Body of pancreas (tissue), 4 donors: ENCODE measurements at regions not wholly inside any gene's neighbourhood (a gene's known extent, or its start where the extent isn't known, plus 50 kb on each side); places are given as distances from the start of the nearest gene placed in this dataset.
A peak's percentile ranks its signal among the peaks of the same experiment; 100 is the strongest.

Experiments
- ATAC-seq: fragments of 150-250 bp; one replicate; pipeline ENCODE4 v1.9.1; 2016
- DNase-seq, 4 donors: peaks; one replicate each; pipeline ENCODE4 v3.0.0-alpha.2; 2019
- H3K27ac ChIP-seq, 4 donors: fragments of 200-600 bp; sonication (generic); 1 replicate in 3 of 4; 2 replicates in 1 of 4; pipeline versions ENCODE4 v1.5.1 to v1.6.1; 2016 to 2019; ENCODE audit warnings: mild to moderate bottlenecking in 1 of 4, mixed read lengths in 1 of 4, moderate library complexity in 1 of 4
- H3K27me3 ChIP-seq, 2 donors: fragments of 200-600 bp; sonication (generic); one replicate each; pipeline ENCODE4 v1.6.0; 2016; ENCODE audit warnings: mild to moderate bottlenecking in 1 of 2
- H3K36me3 ChIP-seq, 2 donors: fragments of 200-600 bp; sonication (generic); replicated peaks in 1 of 2; 2 replicates each; pipeline ENCODE4 v1.5.1; 2016; ENCODE audit warnings: low read depth in 2 of 2; ENCODE audit not compliant: insufficient read depth in 1 of 2
- H3K4me1 ChIP-seq: fragments of 200-600 bp; sonication (generic); one replicate; pipeline ENCODE4 v1.6.0; 2016
- H3K4me3 ChIP-seq, 2 donors: fragments of 200-600 bp; sonication (generic); 1 replicate in 1 of 2; 2 replicates in 1 of 2; pipeline ENCODE4 v1.5.1; 2016 to 2019
- H3K9me3 ChIP-seq, 3 donors: fragments of 200-600 bp; sonication (generic); 1 replicate in 2 of 3; 2 replicates in 1 of 3; pipeline ENCODE4 v1.5.1; 2016
- POLR2A ChIP-seq, 3 donors: fragments of 450-650 bp; IDR thresholded peaks; one replicate each; pipeline ENCODE4 v1.6.1; 2016; ENCODE audit warnings: antibody characterized with exemption in 3 of 3, mild to moderate bottlenecking in 2 of 3
- WGBS, 2 donors: methylation state at CpG; one replicate each; pipeline ENCODE4 v1.1.5; 2017; 5-methylcytosine and 5-hydroxymethylcytosine counted together
- intact Hi-C: fragments of 100-400 bp; cut with DNase I; formaldehyde crosslinking; loops from one replicate; pipeline ENCODE4 v1.15.1; 2023
- TF ChIP-seq, protein P1 (sequence below), 7 experiments: fragments of 450-650 bp in 4 of 7; fragments of 200-600 bp in 3 of 7; sonication (generic) in 3 of 7; IDR thresholded peaks; one replicate each; pipeline ENCODE4 v1.5.1; 2016 to 2019; ENCODE audit warnings: antibody characterized with exemption in 7 of 7

DNA sequence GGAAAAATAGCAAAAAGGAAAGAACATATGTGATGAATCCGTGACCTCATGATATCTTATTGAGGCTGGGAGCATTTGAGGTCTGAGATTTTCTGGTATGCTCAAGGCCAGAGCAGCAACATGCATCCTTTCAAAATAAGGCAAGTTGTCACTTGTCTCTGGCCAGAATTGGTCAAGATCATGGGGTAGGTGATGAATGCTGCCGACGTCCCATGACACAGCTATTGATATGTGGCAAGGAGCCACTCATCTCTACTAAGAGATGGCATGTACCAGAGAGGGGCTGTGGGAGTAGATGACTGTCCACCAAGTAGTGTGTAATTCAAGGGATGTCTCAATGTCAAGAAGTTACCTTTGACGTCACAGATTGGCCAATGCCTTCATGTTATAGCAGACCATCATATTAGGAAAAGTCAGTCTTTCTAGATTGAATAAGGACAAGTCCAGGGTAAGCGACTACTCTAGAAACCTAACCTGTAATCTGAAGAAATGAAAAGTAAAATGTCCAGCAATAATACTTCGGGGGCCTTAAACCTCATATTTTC, 527.4 kb downstream of the BMP2 start:
- H3K27ac ChIP-seq: no peak overlapping the region
- H3K4me3 ChIP-seq: no peak overlapping the region
- H3K4me1 ChIP-seq: peaks cover 12% of the 10 kb centered on the region
- WGBS, 2 donors: 71 to 82% methylated on average over 6 of the region's 6 CpGs
- TF ChIP-seq POLR2A (IDR thresholded peaks at IDR 0.05): no peak
- TF ChIP-seq, protein P1, sequence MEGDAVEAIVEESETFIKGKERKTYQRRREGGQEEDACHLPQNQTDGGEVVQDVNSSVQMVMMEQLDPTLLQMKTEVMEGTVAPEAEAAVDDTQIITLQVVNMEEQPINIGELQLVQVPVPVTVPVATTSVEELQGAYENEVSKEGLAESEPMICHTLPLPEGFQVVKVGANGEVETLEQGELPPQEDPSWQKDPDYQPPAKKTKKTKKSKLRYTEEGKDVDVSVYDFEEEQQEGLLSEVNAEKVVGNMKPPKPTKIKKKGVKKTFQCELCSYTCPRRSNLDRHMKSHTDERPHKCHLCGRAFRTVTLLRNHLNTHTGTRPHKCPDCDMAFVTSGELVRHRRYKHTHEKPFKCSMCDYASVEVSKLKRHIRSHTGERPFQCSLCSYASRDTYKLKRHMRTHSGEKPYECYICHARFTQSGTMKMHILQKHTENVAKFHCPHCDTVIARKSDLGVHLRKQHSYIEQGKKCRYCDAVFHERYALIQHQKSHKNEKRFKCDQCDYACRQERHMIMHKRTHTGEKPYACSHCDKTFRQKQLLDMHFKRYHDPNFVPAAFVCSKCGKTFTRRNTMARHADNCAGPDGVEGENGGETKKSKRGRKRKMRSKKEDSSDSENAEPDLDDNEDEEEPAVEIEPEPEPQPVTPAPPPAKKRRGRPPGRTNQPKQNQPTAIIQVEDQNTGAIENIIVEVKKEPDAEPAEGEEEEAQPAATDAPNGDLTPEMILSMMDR (IDR thresholded peaks at IDR 0.05): no peak
- no peak for ATAC-seq
- intact Hi-C loops: no loop called here
- DNase-seq: no peak
- no peaks in the 10 kb centered on the region for H3K27me3 ChIP-seq
- H3K36me3 ChIP-seq: no peaks in the 10 kb centered on the region
- H3K9me3 ChIP-seq: no peaks in the 10 kb centered on the region

DNA sequence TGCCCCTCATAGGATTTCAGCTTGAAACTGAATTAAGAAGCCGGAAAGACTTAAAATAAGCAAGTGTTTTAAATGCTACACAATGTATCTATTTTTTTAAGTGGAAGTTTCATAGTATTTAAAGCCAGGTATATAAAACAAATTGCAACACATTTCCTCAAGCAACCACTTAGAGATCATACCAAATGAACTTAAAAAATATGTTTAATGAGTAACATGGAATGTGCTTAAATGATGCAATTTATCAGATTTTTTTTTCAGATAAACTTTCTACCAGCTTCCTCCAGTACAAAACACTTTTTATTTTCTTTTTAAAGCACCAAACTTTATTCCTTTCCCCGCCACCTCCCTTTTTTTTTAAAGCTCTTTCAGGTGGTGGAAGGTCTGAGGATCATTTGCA, 534.3 kb downstream of the BMP2 start:
- 55 to 63% methylated on average over 2 of the region's 2 CpGs for WGBS, 2 donors

DNA sequence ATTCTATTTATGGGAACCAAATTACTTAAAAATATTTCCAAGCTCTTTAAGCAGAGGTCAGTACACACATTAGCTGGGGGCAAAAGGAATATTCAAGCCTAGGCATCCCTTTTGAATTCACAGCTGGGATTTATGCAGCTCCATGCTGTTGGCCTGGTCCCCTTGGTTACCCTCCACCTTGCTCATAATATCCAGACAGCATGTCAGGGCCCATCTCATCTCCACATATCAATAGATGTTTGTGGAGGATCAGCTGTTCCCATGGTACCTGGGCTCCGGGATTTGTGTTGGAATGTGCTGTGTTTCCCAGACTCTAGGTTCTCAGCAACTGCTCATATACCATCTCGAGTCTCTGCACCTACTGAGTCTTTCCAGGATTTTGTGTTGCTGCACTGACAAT, 534.8 kb downstream of the BMP2 start:
- Histone ChIP-seq H3K36me3 (no peaks in the 10 kb centered on the region), H3K9me3 (no peaks in the 10 kb centered on the region), H3K27me3 (no peaks in the 10 kb centered on the region), H3K4me1 (no peaks in the 10 kb centered on the region), H3K27ac (no peak overlapping the region), H3K4me3 (no peak overlapping the region)
- TF ChIP-seq, protein P1 (IDR thresholded peaks at IDR 0.05): no peak
- no peak for TF ChIP-seq POLR2A (IDR thresholded peaks at IDR 0.05)
- no peak for DNase-seq
- WGBS, 2 donors: 21 to 23% methylated on average over 2 of the region's 2 CpGs
- intact Hi-C loops: no loop called here
- ATAC-seq: no peak

More for the DNA sequence above, 534.3 kb downstream of the BMP2 start:
- TF ChIP-seq, protein P1 (IDR thresholded peaks at IDR 0.05): no peak
- no peak for TF ChIP-seq POLR2A (IDR thresholded peaks at IDR 0.05)
- no peaks in the 10 kb centered on the region for H3K4me1 ChIP-seq
- H3K9me3 ChIP-seq: no peaks in the 10 kb centered on the region
- intact Hi-C loops: no loop called here
- DNase-seq: no peak
- no peak overlapping the region for H3K4me3 ChIP-seq
- H3K27ac ChIP-seq: peak overlapping the region in 1 of 4 donors; percentile 46
- ATAC-seq: peak; percentile 18
- no peaks in the 10 kb centered on the region for H3K27me3 ChIP-seq
- H3K36me3 ChIP-seq: no peaks in the 10 kb centered on the region

DNA sequence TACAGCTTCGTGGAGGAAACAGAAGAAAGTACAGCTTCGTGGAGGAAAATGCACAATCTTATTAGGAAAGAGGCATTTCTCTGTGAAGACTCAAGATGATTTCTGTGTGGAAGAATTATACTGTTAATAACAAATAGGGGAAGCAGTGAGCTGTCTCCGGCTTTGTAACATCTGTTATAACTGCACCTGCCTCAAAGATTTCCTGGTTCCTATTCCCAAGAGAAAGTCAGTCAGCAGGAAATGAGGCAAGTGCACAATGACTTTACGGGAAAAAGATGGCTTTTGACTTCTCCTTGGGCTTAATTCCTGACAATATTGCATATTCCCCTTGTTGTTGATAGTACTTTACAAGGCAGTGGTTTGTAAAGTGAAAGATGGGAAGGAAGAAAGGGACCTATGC, 538.5 kb downstream of the BMP2 start:
- Histone ChIP-seq H3K27me3 (no peaks in the 10 kb centered on the region), H3K36me3 (no peaks in the 10 kb centered on the region), H3K9me3 (no peaks in the 10 kb centered on the region), H3K27ac (no peak overlapping the region), H3K4me3 (no peak overlapping the region), H3K4me1 (no peaks in the 10 kb centered on the region)
- 47 to 54% methylated on average over 4 of the region's 4 CpGs for WGBS, 2 donors
- no peak for TF ChIP-seq POLR2A (IDR thresholded peaks at IDR 0.05)
- TF ChIP-seq, protein P1 (IDR thresholded peaks at IDR 0.05): no peak
- intact Hi-C loops: no loop called here
- ATAC-seq (no peak), DNase-seq (no peak)

DNA sequence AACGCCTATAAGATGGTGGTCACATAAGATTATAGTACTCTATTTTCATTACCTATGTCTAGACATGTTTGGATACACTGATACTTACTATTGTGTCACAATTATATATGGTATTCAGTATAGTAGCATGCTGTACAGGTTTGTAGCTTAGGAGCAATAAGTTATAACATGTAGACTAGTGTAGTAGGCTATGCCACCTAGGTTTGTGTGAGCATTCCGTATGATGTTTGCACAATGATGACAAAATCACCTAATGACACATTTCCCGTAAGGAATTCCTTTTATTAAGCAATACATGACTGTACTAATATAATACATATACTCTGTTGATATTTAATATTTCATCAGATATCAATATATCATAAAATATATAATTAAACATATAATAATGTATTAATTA, 540.7 kb downstream of the BMP2 start:
- 60 to 64% methylated on average over 3 of the region's 3 CpGs for WGBS, 2 donors
- intact Hi-C loops: no loop called here
- Histone ChIP-seq H3K4me1 (no peaks in the 10 kb centered on the region), H3K27me3 (no peaks in the 10 kb centered on the region), H3K4me3 (no peak overlapping the region), H3K27ac (no peak overlapping the region), H3K36me3 (no peaks in the 10 kb centered on the region), H3K9me3 (no peaks in the 10 kb centered on the region)
- DNase-seq (no peak), ATAC-seq (no peak)
- no peak for TF ChIP-seq POLR2A (IDR thresholded peaks at IDR 0.05)
- TF ChIP-seq, protein P1 (IDR thresholded peaks at IDR 0.05): no peak
